ENCODE measurements at regions not wholly inside any gene's neighbourhood (a gene's known extent, or its start where the extent isn't known, plus 50 kb on each side); places are given as distances from the start of the nearest gene placed in this dataset.

DNA sequence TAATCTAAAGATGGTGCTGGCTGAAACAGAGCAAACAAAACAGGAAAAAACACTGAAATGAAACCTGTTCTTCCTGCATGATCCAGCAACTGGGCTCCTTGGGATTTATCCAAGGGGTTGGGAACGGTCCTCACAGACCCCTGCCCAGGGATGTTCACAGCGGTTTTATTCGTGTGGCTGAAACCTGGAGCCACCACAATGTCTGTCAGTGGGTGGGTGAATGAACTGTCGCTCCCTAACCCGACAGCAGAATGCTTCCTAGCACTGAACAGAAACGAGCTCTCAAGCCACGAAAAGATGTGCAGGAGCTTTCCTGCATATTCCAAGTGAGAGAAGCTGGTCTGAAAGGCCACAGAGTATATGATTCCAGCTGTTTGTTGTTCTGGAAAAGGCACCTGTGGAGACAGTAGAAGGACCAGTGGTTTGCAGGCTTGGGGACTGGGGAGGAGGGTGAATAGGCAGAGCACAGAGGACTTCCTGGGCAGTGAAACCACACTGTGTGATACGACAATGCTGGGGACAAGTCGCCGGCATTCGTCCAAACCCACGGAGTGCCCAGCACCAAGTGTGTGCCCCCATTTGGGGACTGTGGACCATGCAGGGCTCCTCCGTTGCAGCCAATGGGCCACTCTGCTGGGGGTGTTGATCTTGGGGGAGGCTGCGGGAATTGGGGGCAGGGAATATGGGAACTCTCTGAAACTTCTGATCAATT lies 73.9 kb downstream of the TEX29 start:
- DNase-seq = no peak

DNA sequence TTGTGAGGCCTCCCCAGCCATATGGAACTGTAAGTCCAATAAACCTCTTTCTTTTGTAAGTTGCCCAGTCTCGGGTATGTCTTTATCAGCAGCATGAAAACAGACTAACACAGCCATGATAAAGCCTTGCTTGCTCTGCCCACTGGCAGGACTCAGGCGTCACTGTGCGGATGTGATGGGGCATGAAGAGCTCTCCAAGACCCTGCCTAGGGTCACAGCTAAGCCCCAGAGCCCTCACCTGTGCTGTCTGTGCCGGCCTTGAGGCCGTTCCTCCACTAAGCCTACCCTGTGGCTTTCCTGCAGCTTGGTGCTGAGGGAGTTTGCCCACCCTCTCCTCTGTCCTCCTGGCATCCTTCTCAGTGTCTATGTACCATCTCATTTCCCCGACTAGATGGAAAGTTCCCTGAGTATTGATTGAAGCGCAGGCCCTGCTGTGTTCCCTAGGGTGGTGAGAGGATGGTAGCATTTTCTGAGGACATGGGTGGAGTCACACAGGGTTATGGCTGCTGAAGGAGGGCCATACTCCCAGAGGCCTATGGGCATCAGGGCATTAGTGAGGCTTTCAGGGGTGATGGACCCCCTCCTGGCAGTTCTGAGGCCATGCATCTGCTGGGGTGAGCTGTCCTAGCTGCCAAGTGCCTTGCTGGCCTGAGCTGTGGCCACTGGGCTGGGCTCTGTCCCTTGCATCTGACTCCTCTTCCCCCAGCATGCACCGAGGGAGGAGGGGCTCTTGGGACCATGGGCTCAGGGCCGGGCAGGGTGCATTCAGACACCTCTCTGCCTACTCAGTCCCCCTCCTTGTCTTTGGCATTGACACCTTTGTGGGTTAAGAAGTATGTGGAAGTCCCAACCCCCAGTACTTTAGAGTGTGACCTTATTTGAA lies 75.3 kb downstream of the TEX29 start:
- no peak for DNase-seq

DNA sequence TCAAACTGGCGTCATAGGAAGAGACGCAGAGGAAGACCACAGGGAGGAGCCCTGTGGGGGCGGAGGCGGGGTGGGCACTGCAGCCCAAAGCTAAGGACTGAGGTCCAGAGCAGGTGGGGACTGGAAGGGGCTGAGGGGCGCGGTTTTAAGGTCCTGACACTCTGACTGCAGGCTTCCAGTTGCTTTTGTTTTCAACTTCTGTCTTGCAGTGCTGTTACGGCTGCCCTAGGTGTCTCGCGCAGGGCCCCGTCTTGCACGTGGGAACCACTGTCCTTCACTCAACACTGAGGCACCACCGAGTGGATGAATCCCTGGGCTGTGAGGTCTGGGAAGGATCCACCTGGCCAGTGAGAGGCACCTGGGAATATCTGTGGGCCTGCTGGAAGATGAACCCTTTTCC lies 76.0 kb downstream of the TEX29 start:
- DNase-seq = no peak

DNA sequence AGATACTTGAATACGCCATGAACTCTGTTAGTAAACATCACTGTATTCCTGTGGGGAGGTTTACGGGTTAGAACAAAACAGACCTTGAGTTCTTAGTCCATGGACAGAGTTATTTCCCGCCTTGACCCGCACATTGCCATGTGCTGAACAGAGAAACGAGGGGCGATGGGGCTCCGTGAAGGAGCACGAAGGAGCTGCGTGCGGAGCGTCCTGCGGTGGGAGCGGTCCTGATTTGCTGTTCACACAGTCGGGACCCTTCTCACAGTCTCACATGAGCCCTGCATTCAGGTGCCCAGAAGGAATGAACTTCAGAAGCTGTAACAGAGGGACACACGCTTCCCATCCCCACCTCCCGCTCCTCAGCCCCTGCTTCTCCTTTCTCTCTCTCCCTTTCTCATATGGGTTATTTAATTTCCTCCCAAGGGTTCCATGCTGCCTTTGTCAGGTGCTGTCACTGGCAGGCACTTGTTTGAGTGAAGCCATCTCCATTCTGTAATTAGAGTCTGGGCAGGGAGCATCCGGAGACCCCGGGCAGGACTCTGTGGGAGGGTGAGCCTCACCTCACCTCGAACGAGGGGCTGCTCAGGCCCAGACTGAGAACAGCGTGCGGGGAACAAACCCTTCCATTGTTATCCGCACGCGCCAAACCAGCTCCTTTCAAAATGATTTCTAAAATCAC lies 76.9 kb downstream of the TEX29 start:
- DNase-seq = no peak

DNA sequence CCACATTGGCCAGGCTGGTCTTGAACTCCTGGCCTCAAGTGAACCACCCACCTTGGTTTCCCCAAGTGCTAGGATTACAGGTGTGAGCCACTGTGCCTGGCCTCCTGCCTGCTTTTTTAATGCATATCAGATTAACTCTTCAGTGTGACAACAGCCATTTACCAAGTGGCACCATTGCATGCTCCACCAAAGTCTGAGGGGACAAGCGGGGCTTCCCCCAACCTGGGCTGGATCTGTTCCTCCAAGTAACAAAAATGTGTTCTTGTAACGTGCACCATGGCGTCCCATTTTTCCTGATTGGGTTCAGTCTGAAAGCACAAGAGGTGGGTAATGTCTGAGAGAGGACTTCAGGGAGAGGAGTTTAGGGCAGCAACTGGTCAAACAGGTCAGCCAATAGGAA lies 77.8 kb downstream of the TEX29 start:
- DNase-seq = no peak

DNA sequence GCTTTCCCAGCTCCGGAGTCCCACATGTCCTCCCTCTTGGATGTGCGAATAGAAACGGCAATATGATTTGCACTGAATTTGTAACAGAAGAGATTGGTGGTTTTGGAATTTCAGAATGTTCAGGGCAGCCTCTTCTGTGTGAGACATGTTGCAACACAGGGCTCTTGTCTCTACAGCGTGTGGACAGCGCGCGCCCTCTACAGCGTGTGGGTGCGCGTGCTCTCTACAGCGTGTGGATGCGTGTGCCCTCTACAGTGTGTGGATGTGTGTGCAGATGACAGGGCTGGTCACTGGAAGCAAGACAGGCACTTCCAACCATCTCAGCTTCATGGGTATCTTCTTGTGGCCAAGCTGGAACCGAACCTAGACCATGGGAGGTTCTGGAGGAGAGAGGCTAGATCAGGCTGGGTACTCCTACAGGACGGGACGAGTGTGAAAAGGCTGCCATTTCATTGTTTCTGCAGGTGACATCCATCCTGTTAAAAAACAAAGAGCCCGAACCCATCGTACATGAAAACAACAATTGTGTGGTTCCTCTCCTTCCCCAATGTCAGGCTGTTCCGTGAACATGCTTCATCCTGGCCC lies 78.4 kb downstream of the TEX29 start:
- DNase-seq = no peak

DNA sequence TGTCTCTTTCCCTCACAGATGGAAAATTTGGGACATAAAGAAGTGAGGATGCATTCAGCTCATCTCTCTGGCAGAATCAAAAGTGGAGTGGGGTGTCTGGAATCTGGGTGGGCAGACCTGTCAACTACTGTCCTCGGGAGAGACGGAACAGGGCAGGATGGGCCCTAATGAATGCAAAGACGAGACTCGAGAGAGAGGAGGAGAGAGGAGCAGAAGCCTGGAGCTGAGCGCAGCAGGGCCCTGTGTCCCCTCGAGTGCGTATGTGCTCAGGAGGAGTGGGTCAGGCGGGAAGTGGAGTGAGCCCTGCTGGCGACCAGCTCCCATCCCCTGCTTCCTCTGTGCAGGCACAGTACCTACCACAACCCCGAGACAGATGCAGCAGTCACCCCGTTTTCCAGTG lies 78.9 kb downstream of the TEX29 start:
- no peak for DNase-seq

DNA sequence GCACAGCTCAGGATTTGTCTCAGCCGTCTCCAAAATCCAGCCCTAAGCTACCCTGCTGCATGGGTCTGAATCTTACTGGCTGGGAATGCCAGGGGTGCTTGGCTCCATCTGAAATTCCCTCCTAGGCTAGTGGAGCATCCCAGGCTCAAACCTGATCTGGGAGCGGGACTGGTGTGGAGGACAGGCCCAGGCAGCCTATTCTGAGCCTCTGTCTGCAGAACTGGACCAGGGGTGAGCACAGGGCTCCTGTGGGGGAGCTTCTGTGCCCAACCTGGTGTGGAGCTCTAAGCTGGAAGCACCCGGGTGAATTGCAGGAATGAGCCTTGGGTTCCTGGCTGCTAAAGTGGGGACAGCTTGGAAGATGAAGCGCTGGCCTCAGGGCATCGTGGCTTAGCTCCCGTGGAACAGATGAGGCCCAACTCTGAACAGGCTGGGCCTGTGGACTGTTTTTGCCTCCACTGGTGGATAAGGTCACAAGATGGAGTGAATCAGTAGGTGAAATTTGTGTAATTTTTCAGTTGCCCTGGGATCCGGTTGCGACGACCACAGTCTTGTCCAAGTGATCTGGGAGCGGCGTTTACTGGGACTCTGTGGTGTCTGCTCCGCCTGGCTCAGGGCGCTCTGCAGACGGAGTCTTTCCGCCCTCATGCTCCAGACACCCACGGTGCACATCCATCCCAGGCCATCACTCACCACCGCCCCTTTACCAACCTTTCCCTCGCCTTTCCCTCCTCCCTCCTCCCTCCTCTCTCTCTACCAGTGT lies 79.5 kb downstream of the TEX29 start:
- DNase-seq = no peak

DNA sequence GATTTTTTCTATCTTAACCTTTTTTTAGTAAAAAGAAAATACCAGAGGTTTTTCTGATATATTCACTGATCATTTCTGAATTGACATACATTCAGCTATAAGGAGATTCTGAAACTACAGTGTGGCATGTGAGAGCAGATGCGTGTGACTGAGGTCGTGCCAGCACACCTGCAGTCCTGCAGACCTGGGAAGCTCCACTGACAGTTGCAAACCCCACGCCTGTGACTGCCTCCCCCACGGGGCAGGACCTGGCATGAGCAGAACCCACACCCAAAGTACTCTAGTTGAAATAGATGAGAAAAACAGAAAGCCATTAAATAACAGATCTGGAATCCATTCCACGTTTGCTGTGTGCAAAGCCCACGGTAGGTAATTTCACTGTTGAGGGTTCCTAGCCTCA lies 80.7 kb downstream of the TEX29 start:
- DNase-seq = no peak

DNA sequence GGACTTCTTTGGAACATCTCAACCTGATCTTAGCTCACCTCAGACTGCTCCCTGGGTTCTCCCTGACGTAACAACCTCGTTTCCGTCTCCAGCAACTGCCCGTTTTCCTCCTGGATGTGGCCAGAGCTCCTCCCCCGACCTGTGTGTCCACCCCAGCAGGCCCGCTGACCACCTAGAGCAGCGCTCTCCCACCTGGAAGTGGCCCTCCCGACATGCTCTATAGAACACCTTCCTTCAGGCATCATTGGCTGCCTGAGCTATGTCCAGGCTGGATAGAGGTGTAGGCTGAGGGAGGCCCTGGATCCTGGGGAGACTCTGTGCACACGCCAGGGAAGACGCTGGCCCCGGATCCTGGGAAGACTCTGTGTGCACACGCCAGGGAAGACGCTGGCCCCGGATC lies 81.3 kb downstream of the TEX29 start:
- DNase-seq = no peak

DNA sequence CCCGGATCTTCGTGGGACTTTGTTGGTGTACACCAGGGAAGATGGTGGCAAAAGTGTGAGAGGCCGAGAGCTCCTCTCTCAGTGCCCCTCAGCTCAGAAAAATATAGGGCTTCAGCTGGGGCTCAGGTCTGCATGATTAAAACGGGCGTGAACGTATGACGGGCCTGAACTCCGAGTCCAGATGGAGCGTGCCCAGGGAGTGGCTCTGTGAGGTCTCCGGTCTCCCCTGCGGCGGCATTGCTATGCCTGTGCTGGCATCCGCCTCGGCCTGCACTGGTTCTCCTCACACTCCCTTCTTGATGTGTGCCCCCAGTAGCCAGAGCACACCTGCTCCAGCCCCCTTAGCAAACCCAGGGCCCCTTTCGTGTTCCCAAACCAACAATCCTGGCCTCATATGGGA lies 82.0 kb downstream of the TEX29 start:
- DNase-seq = no peak

DNA sequence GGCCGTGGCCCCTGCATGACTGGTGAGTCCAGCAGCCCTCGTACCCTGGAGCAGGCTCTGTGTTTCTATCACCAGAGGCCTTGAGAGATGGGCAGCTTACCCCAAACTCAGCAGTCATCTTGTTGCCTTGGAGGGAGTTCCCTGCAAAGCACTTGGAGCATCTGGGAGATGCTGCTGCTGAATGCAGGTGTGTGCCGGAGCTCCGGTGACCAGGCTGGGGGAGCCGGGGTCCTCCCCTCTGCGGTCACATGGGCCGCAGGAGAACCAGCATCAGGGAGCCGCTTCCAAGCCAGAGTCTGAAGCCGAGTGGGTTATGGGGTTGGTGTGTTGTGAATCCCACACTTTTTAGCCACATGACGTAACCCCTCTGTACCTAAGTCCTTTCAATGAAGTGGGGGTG lies 82.8 kb downstream of the TEX29 start:
- no peak for DNase-seq

DNA sequence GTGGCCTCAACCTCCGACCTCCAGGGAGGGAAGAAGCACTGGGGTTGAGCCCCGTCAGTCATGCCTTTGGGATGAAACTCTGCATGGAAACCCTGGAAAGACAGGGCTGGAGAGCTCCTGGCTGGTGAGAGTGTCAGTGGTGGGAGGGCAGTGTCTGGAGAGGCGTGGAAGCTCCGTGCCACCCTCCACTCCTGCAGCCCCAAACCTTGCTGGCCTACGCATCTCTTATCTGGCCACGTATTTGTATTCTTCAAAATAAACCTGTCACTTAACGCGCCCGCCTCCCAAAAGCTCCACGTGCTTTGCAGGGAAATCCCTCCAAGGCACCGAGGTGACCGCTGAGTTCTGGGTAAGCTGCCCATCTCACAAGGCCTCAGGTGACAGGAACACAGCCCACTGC lies 84.3 kb downstream of the TEX29 start:
- no peak for DNase-seq

DNA sequence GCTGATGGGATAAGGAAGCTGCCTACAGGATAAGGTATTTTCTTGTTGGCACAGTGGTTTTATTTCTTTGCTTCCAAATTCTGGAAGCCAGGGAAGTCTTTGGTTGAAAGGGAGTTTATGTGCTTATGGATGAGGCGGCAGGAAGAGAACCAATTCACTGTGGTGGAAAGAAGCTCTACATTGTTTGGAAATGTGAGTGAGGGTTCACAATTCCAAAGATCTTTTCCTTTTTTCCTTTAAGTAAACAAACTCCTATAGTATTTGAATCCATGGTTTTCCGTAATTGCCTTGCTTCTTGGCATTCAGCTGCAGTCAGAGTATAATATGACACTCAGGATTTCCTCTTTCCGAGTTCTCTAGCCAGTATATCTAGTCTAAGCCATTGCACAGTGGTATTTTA lies 86.2 kb downstream of the TEX29 start:
- no peak for DNase-seq

DNA sequence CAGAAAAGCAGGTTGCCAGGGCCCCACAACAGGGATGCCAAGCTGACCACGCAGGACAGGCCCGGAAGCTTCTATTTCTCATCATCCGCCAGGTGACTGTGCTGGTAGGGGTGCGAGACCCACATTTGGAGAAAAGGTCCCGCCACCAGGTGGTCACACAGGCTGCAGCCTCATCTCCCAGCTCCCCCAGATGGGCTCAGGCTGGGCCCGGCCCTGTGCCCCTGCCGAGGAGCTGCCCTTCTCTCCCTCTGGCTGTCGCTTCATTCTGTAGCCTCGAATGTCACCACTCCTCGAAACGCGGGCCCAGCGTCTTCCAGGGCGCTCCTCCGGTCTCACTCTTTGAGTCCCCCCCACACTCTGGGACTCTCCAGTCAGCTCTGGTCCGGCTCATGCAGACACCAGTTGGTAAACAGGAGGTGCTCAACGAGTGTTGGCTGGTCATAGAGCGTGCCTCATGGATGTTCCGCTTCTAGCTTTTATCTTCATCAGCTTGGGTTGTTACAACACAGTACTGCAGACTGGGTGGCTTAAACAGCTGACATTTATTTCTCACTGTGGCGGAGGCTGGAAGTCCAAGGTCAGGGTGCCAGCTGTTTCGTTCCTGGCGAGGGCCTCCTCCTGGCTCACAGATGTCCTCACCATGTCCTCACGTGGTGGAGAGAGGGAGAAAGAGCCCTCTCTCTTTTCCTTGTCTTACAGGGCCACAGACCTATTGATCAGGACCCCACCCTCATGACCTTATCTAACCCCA lies 87.1 kb downstream of the TEX29 start:
- DNase-seq = no peak

DNA sequence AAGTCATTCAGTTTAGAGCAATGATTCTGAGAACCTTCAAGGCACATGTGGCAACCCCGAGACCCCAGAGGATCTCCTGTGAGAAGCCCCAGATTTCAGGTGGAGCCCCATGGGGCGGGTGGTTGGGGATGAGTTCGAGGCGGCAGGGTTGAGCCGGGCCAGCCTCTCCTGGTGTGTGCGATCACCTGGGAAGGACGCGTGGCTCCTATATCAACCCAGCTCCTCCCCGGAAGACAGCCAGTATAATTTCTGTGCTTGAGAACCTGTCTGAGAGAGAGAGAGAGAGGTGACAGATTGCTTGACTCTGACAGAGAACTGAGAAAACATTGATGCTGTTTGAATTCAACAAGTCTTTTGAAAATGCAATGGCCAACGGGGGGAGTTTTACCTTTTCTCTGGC lies 89.0 kb downstream of the TEX29 start:
- no peak for DNase-seq

DNA sequence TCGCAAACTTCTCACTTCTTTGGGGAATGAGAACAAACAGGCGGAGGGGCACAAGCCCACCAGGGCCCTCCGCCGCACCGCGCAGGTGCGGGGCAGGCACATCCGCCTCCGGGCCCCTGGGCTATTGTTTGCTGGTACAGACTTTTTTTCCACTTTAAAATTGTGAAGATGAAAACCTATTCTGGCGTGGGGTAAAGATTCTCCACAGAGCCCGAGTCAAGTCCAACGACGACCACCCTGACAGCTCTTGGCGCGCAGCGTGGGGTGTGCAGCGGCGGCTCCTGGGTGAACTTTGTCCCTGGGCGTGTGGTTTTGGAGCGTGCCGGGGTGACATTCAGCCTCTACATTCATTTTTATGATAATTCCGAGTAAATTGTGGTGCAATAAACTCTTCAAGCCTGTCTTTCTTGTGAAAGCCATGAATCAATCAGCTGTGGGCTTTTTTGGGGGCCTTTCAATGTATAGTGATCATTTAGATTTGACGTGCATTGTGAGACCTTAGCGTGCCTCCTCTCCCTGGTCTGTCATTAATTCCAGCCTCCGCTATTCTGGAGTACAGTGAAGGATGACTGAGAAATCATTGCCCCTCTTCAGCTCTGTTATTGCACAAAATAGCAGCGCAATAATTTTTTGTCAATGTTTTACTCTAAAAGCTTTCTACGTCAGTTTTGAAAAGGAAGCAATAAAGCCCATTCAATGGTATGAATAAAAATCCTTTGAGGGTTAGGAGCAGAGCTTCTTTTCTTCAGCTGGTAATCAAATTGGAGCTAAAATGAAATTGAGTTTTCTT lies 90.0 kb downstream of the TEX29 start:
- DNase-seq = no peak

DNA sequence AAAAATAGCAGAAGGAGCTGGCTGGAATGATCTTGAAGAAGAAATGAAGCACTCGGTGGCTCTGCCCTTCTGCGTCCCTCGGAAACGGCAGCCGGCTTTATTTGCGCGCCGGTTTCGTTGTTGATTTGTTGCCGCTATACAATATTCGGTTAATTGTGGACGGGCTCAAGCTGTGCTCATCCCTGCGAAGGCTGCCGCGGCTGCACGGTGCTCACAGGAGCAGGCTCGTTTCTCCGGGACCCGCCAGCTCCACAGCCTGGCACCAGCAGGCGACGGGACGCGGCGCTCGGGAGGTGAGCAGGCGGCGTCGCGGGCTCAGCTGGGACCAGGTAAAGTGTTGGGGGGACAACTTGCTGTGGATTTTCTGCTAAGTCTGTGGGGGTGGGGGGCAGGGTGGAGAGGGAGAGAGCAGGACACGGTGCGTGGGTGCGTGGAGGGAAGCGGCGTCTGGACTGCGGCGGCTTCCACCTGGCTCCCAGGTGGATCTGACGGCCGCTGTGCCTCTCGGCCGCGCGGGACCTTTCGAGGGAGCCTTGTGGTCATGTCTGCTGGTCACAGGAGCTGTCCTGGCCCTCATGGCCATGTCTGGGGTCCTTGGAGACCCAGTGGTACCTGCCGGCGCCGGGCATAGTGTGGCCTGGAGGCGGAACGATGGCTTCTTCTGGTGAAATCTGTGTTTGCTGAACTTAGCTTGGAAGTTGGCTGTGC lies 90.9 kb downstream of the TEX29 start:
- DNase-seq = no peak

DNA sequence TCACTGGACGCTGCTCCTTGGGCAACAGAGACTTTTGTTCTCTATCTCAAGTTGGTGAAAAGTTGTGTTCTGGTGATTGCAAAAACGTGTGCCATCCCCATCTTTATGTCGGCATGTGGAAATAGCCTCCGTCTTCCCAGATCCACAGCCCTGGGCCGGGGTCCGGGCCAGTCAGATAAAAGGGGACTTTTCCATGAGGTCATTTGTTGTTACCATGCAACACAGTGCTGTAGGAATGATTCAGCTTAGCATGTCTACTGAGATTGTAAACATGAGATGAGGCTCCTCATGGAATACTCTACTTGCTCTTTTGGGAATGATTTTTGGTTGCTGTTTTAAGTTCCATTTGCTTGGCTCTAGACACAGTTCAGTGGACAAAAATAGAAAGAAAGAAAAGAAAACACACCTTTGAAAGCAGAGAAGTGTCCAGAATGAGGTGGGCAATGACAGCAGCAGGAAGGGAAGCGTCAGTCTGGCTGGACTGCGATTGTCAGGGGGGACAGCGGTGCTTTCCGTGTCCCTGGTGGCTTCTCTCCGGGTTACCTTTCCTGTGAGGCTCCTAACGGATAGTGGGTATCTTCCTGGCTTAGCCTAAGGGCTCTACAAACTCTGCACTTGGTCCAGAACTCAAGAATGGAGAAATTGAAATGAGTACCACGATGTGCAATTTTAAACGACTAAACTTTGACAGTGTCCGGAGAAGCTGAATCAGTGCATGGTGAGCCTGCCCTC lies 91.6 kb downstream of the TEX29 start:
- DNase-seq = no peak
